RWPE1 (cell line): ENCODE measurements at regions not wholly inside any gene's neighbourhood (a gene's known extent, or its start where the extent isn't known, plus 50 kb on each side); places are given as distances from the start of the nearest gene placed in this dataset.

Source experiments
- CTCF ChIA-PET: fragments of 350-600 bp; sonication (Branson Sonifier 250); formaldehyde crosslinking; extraction: SDS; loops from one replicate; lab custom pipeline; 2021; lab: Yijun Ruan, JAX
- POLR2A ChIA-PET: fragments of 400-600 bp; formaldehyde crosslinking; extraction: SDS; loops from one replicate; lab custom pipeline; 2020; ENCODE audit warnings: antibody characterized with exemption; ENCODE audit not compliant: low non-redundant PET; lab: Yijun Ruan, JAX
- DNase-seq: peaks from one replicate; pipeline ENCODE4 v3.0.0; 2012; ENCODE audit warnings: low spot score
- H3K27ac ChIP-seq: fragments of 450-650 bp; 2 replicates; pipeline ENCODE4 v1.5.1; 2017
- CTCF ChIP-seq: fragments of 450-650 bp; conservative IDR thresholded peaks from 2 replicates; pipeline ENCODE4 v1.5.1; 2017; ENCODE audit warnings: low read depth, mild to moderate bottlenecking

GRCh38 chr20:17806739-17807441 lies 107.1 kb downstream of the BANF2 start:
- POLR2A ChIA-PET, result no interaction called here

GRCh38 chr20:17806107-17806506 lies 106.3 kb downstream of the BANF2 start:
- H3K27ac ChIP-seq, result no peak overlapping the region
- CTCF ChIA-PET, result no interaction called here
- TF ChIP-seq CTCF, result no peak
- DNase-seq, result no peak
- POLR2A ChIA-PET, result no interaction called here

More at GRCh38 chr20:17806739-17807441, 107.1 kb downstream of the BANF2 start:
- TF ChIP-seq CTCF, result no peak
- no peak overlapping the region for H3K27ac ChIP-seq
- DNase-seq, result no peak
- CTCF ChIA-PET, result no interaction called here

GRCh38 chr20:17803765-17804164 lies 104.0 kb downstream of the BANF2 start:
- TF ChIP-seq CTCF, result no peak
- no peak overlapping the region for H3K27ac ChIP-seq
- ChIA-PET POLR2A (no interaction called here), CTCF (no interaction called here)
- DNase-seq, result no peak

GRCh38 chr20:17799575-17800227 lies 99.9 kb downstream of the BANF2 start:
- ChIA-PET POLR2A (no interaction called here), CTCF (no interaction called here)
- TF ChIP-seq CTCF, result no peak
- H3K27ac ChIP-seq, result no peak overlapping the region
- DNase-seq, result no peak

GRCh38 chr20:17798601-17799000 lies 98.8 kb downstream of the BANF2 start:
- CTCF ChIA-PET, result interaction anchor here (0.6 kb wide), 1 partner anchor 9 kb away, joined by 3 read pairs; no protein-coding TSS in a partner anchor
- DNase-seq, result no peak
- no peak for TF ChIP-seq CTCF
- H3K27ac ChIP-seq, result no peak overlapping the region
- POLR2A ChIA-PET, result no interaction called here

- no peak for DNase-seq
- no peak overlapping the region for H3K27ac ChIP-seq
- ChIA-PET CTCF (interaction anchor here (0.7 kb wide), 1 partner anchor 105 kb away, joined by 3 read pairs; no protein-coding TSS in a partner anchor), POLR2A (no interaction called here)
- no peak for TF ChIP-seq CTCF
Observed at GRCh38 chr20:17797579-17797978, 97.8 kb downstream of the BANF2 start.
